Heart right ventricle (tissue), 16 donors: ENCODE measurements at regions not wholly inside any gene's neighbourhood (a gene's known extent, or its start where the extent isn't known, plus 50 kb on each side); places are given as distances from the start of the nearest gene placed in this dataset.
A peak's percentile ranks its signal among the peaks of the same experiment; 100 is the strongest.

Experiments
- ATAC-seq, 8 donors: fragments of 200-7000 bp; cut with Tn5 transposase; one replicate each; pipeline ENCODE4 v1.9.1; 2020; ENCODE audit warnings: mild to moderate bottlenecking in 8 of 8, moderate library complexity in 8 of 8, moderate number of reproducible peaks in 1 of 8
- DNase-seq, 2 donors: peaks; one replicate each; pipeline ENCODE4 v3.0.0-alpha.2; 2020
- H3K27ac ChIP-seq, 10 donors: fragments of 200-600 bp; sonication (generic) in 2 of 10; one replicate each; pipeline versions ENCODE4 v1.5.0 to v1.8.0; 2020 to 2022; ENCODE audit warnings: mild to moderate bottlenecking in 3 of 10
- H3K27me3 ChIP-seq, 7 donors: fragments of 200-600 bp; one replicate each; pipeline ENCODE4 v1.8.0; 2021 to 2022; ENCODE audit warnings: mild to moderate bottlenecking in 2 of 7
- H3K36me3 ChIP-seq, 9 donors: fragments of 200-600 bp; sonication (generic) in 1 of 9; one replicate each; pipeline versions ENCODE4 v1.5.0 to v1.8.0; 2020 to 2022; ENCODE audit warnings: mild to moderate bottlenecking in 2 of 9
- H3K4me1 ChIP-seq, 9 donors: fragments of 200-600 bp; sonication (generic) in 1 of 9; one replicate each; pipeline versions ENCODE4 v1.5.0 to v1.8.0; 2020 to 2022; ENCODE audit warnings: mild to moderate bottlenecking in 4 of 9
- H3K4me3 ChIP-seq, 10 donors: fragments of 200-600 bp; sonication (generic) in 2 of 10; one replicate each; pipeline versions ENCODE4 v1.5.0 to v1.8.0; 2020 to 2022; ENCODE audit warnings: mild to moderate bottlenecking in 7 of 10, moderate library complexity in 2 of 10
- H3K9me3 ChIP-seq, 11 donors: fragments of 200-600 bp in 10 of 11; sonication (generic) in 2 of 11; one replicate each; pipeline versions ENCODE4 v1.5.0 to v1.8.0; 2013 to 2022; ENCODE audit warnings: mild to moderate bottlenecking in 2 of 11, control low read depth in 1 of 11, moderate library complexity in 1 of 11
- WGBS, 2 donors: extraction: QIAGEN DNeasy Blood & Tissue Kit; methylation state at CpG; one replicate each; pipeline ENCODE4 v1.1.7; 2013; ENCODE audit warnings: inconsistent platforms in 1 of 2; 5-methylcytosine and 5-hydroxymethylcytosine counted together
- intact Hi-C, 10 donors: fragments of 100-400 bp; cut with DNase I; formaldehyde crosslinking; loops; one replicate each; pipeline versions ENCODE4 v1.11.1 to v1.14.2; 2022
- TF ChIP-seq, protein P1 (sequence below), 9 donors: fragments of 200-600 bp; sonication (generic) in 2 of 9; IDR thresholded peaks; one replicate each; pipeline versions ENCODE4 v1.5.0 to v1.8.0; 2021 to 2022; ENCODE audit warnings: antibody characterized with exemption in 9 of 9, mild to moderate bottlenecking in 5 of 9, moderate library complexity in 1 of 9
- donor health status: Arrhythmogenic right ventricular cardiomyopathy.
- donor health status: ischemic (EF 13 %, LVEDD 7.1; RV severe dilation, severe dysfunction).
- donor health status: healthy with polysubstance abuse.
- donor health status: DM: no; HTN: yes; CAD: no.
- donor health status: DM: no; HTN: no; CAD: no.
- donor health status: ischemic (EF 25% LVEDD 6.9; RV normal size, moderate dysfunction).
- donor health status: ischemic (EF 25% LVEDD 5.7; RV mildly dilated, moderate dysfunction).
- donor health status: healthy.
- donor health status: DM: yes; HTN: yes; CAD: no.
- donor health status: Ischemic cardiomyopathy.
- donor health status: ischemic (EF 35%, LVEDD 5.7; RV mildly dilated, moderate dysfunction).
- donor health status: nonischemic (EF 11% LVEDD 7.7; RV severe dilation, severe dysfunction).
- donor health status: DM: yes; HTN: yes; CAD: no.
- donor health status: PGD.
- donor health status: ischemic (EF 29% LVEDD 5.4; RV normal size, mild dysfunction).
- donor health status: nonischemic (EF 23%, LVEDD 6.1; RV moderate dilation, normal function).

DNA sequence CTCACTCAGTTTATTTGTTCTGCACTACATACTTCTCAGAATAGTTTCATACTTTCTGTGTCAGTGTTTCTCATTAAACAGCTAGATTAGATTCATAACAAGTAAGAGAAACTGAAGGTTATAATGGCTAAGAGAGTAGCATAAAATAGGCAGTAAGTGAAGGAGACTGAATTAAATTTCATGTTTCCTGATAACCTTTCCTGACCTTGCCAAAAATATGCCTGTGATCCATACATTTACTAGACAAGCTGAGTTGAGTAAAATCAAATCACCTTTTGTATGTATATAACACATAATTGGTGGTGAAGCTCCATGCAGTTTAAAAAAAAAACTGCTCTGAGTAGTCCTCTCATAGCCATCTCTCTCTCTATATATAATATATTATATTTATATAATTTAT, 545.3 kb upstream of the PCDH20 start:
- intact Hi-C loops, result no loop called here
- no peak overlapping the region for H3K4me3 ChIP-seq
- no peaks in the 10 kb centered on the region for H3K4me1 ChIP-seq
- no peak overlapping the region for H3K27ac ChIP-seq
- H3K27me3 ChIP-seq, result no peaks in the 10 kb centered on the region
- H3K36me3 ChIP-seq, result no peaks in the 10 kb centered on the region
- no peak for DNase-seq
- H3K9me3 ChIP-seq, result no peaks in the 10 kb centered on the region
- no peak for ATAC-seq
- TF ChIP-seq, protein P1, sequence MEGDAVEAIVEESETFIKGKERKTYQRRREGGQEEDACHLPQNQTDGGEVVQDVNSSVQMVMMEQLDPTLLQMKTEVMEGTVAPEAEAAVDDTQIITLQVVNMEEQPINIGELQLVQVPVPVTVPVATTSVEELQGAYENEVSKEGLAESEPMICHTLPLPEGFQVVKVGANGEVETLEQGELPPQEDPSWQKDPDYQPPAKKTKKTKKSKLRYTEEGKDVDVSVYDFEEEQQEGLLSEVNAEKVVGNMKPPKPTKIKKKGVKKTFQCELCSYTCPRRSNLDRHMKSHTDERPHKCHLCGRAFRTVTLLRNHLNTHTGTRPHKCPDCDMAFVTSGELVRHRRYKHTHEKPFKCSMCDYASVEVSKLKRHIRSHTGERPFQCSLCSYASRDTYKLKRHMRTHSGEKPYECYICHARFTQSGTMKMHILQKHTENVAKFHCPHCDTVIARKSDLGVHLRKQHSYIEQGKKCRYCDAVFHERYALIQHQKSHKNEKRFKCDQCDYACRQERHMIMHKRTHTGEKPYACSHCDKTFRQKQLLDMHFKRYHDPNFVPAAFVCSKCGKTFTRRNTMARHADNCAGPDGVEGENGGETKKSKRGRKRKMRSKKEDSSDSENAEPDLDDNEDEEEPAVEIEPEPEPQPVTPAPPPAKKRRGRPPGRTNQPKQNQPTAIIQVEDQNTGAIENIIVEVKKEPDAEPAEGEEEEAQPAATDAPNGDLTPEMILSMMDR (IDR thresholded peaks at IDR 0.05), result no peak

DNA sequence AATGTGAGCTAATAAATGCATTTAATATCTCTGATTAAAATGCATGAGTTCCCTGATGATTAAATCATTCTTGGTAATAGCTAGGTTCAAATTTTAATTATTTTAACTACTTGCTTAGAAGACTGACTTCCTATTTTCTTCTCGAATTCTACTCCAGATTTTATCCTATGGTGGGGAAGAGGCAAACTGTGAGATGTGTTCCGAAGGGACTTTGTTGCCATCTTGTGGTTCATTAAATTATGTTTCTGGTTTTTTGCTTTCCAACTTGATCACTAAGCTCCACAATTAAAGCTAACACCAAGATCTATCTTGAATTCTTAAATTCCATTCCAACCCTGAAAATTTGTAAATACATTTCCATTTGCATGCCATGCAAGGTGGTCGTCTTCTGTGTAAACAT, 538.4 kb upstream of the PCDH20 start:
- DNase-seq (no peak), ATAC-seq (no peak)
- no peaks in the 10 kb centered on the region for H3K27me3 ChIP-seq
- H3K4me3 ChIP-seq, result no peak overlapping the region
- intact Hi-C loops, result loop anchor here in 1 of 10 donors (10.0 kb wide), 1 partner anchor 1509 kb away; no protein-coding TSS in a partner anchor
- no peaks in the 10 kb centered on the region for H3K9me3 ChIP-seq
- 9 to 13% methylated on average over 3 of the region's 3 CpGs for WGBS, 2 donors
- H3K4me1 ChIP-seq, result no peaks in the 10 kb centered on the region
- H3K36me3 ChIP-seq, result no peaks in the 10 kb centered on the region
- TF ChIP-seq, protein P1 (IDR thresholded peaks at IDR 0.05), result peak in 7 of 9 donors; percentile 11 to 54 (median 31)
- H3K27ac ChIP-seq, result no peak overlapping the region

DNA sequence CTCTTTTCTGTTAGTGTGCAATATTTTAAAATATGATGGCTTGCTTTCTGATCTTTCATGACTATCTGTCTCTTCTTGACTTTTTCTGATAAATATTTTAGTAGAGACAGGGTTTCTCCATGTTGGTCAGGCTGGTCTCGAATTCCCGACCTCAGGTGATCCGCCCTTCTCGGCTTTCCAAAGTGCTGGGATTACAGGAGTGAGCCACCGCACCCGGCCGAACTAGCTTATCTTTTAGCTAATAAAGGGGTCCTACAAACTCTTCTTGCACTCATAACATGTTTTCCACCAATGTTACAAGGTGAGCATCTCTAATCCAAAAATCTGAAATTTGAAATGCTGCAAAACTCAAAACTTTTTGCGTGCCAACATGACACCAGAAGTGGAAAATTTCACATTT, 535.2 kb upstream of the PCDH20 start:
- H3K36me3 ChIP-seq, result no peaks in the 10 kb centered on the region
- TF ChIP-seq, protein P1 (IDR thresholded peaks at IDR 0.05), result no peak
- intact Hi-C loops, result loop anchor here in 1 of 10 donors (10.0 kb wide), 1 partner anchor 1506 kb away; no protein-coding TSS in a partner anchor
- DNase-seq, result no peak
- 84 to 86% methylated on average over 8 of the region's 8 CpGs for WGBS, 2 donors
- no peaks in the 10 kb centered on the region for H3K9me3 ChIP-seq
- no peak overlapping the region for H3K4me3 ChIP-seq
- H3K27ac ChIP-seq, result no peak overlapping the region
- H3K27me3 ChIP-seq, result no peaks in the 10 kb centered on the region
- no peaks in the 10 kb centered on the region for H3K4me1 ChIP-seq
- ATAC-seq, result no peak

DNA sequence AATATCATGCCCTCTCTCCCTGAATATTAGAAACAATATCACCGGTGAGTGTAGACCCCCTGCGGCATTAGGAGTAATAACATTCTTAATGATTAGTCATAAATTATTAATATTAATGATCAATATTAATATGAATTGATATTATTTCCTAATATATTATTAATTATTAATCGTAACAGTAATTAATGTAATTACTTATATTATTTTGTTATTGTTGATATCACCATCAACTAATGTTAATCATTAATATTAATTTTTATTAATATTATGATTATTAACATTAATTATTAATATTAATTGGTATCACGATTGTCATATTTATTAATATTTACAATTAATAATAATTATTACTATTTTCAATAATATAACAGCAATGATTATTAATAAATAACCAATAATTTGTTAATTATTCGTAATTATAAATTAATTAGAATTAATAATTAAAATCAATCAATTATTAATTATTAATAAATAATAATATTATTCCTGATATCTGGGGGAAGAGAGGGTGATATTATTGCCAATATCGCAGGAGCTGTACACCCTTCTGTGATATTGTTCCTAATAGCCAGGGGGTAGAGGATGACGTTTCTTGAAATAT, 528.8 kb upstream of the PCDH20 start:
- Histone ChIP-seq H3K4me1 (no peaks in the 10 kb centered on the region), H3K27ac (no peak overlapping the region), H3K9me3 (no peaks in the 10 kb centered on the region), H3K4me3 (no peak overlapping the region), H3K27me3 (peaks cover 0 to 4% (median 0%) of the 10 kb centered on the region in 7 donors), H3K36me3 (no peaks in the 10 kb centered on the region)
- DNase-seq (no peak), ATAC-seq (no peak)
- intact Hi-C loops, result no loop called here
- 79 to 82% methylated on average over 7 of the region's 7 CpGs for WGBS, 2 donors
- TF ChIP-seq, protein P1 (IDR thresholded peaks at IDR 0.05), result no peak
